HG03095 (cell line): ENCODE measurements at regions not wholly inside any gene's neighbourhood (a gene's known extent, or its start where the extent isn't known, plus 50 kb on each side); places are given as distances from the start of the nearest gene placed in this dataset.

Experiments
- ATAC-seq: cut with Tn5 transposase; IDR thresholded peaks from one replicate; pipeline ENCODE4 v1.9.1; 2021; ENCODE audit warnings: moderate library complexity; ENCODE audit not compliant: unreplicated experiment

GRCh38 chr4:43776371-43776770, 672.2 kb downstream of the KCTD8 start:
- ATAC-seq: no peak

- no peak for ATAC-seq
Measured at GRCh38 chr4:43778187-43778915, 670.3 kb downstream of the KCTD8 start.

GRCh38 chr4:43781125-43781524, 667.5 kb downstream of the KCTD8 start:
- ATAC-seq: no peak

DNA sequence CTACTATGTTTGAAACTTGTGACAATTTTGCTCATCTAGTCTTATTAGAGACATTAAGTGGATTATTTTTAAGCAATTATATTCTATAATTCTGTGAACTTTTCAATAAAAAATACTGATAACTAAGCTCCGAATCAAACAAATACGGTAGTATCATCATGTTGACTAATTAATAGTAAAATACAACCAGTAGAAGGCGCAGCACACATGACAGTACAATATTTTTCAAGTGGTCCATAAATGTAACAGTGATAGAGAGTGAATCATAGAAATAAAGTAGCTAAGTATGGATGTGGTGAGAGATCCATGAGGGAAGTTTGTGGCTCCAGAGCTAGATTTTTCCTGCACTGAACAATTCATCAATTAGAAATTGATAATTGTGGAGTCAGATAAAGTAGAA, 666.2 kb downstream of the KCTD8 start:
- ATAC-seq: no peak

- no peak for ATAC-seq
Measured at GRCh38 chr4:43816116-43816515, 632.5 kb downstream of the KCTD8 start.

- no peak for ATAC-seq
Measured at GRCh38 chr4:43822621-43823020, 626.0 kb downstream of the KCTD8 start.

DNA sequence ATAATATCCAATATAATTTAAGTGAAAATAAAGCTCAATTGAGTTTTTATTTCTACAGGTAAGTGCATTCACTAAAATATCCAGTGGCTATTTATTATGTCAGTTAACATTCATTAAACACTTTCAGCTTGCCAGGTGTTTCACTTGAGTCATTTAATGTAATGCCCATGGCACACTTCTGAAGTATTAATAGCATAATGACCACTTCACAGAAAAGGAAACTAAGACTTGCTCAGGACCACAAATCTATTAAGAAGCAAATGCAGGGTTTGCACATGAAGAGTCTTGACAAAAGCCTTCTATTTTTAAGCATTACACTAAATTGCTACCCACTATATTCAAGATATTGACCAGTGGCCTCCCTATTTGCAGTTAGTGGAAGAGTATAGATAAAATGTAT, 612.7 kb downstream of the KCTD8 start:
- ATAC-seq: no peak

GRCh38 chr4:43837171-43837570, 611.4 kb downstream of the KCTD8 start:
- no peak for ATAC-seq

DNA sequence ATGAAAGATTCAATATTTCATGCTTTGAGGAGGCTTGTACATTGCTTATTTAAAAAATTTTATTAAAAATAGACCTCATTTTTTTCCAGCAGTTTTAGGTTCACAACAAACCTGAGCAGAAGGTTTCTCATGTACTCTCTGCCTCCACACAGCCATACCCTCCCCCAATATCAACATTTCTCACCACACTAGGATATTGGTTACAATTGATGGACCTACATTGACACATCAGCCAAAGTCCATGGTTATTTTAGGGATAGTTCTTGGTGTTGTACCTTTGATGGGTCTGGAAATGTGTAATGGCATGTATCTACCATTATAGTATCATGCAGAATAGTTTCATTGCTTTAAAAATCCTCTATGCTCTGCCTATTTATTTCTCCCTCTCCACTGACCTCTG, 611.0 kb downstream of the KCTD8 start:
- ATAC-seq: no peak

DNA sequence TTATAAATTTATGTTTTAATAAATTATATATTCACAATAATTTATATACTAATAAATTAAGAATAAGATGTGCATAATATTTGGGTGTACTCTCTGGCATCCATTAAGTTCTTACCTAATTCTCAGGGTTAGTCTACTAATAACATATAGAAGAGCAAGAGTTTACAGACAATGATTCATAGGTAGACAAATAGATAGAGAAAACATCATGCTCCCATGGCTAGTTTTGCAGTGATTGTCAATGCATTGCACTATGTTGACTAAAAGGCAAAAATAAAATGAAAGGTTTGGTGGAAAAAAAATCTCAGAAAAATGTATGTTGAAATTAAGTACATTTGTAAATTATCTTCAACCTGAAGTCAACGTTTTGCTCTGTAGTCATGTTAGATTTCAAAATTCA, 606.0 kb downstream of the KCTD8 start:
- ATAC-seq: no peak

DNA sequence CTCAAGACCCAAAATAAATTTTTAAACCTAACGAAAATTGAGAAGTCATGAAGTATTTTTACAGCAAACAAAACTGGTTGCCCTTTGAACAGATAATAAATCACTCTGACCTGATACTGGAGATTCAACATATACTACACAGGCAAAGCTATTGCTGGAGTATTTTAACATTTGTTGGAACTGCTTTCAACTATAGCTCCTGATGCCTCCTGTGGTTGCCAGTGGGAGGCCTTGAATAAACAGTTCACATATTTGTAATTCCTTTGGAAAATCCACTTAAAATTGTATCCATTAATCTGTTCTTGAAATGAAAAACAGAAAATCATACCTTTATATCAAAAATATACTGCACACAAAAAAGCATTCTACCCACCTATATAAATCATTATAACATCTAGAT, 605.1 kb downstream of the KCTD8 start:
- ATAC-seq: no peak

DNA sequence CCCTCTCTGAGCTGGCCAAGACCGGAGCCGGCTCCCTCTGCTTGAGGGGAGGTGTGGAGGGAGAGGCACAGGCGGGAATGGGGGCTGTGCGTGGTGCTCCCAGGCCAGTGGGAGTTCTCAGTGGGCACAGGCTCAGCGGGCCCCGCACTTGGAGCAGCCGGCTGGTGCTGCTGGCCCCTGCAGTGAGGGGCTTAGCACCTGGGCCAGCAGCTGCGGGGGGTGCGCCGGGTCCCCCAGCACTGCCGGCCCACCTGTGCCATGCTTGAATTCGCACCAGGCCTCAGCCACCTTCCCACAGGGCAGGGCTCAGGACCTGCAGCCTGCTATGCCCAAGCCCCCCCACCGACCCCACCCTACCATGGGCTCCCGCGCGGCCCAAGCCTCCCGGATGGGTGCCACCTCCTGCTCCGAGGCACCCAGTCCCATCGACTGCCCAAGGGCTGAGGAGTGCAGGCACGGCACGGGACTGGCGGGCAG, 602.5 kb downstream of the KCTD8 start:
- ATAC-seq: no peak

GRCh38 chr4:43853565-43854264, 594.9 kb downstream of the KCTD8 start:
- ATAC-seq: no peak

GRCh38 chr4:43855283-43855682, 593.3 kb downstream of the KCTD8 start:
- ATAC-seq: no peak

DNA sequence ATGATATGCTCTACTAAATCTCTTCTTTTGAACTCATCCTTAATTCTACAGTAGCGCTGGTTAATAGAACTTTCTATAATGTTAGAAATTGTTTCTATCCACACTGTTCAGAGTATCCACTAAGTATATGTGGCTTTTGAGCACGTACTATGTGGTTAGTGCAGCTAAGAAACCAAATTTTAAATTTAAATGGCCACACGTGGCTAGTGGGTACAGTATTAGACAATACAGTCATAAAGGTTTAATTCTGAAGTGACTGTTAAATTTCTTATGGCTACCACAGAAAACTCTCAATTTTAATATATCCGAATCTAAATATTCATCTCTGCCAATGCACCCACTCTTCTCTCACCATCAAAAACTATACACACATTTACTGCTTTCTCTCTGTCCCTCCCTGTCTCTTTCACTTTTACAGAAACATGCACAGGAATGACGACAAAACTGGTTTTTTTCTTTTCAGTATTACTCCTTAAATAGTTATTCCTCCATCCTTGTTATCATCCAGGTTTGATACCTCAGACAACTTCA, 583.9 kb downstream of the KCTD8 start:
- ATAC-seq: no peak

DNA sequence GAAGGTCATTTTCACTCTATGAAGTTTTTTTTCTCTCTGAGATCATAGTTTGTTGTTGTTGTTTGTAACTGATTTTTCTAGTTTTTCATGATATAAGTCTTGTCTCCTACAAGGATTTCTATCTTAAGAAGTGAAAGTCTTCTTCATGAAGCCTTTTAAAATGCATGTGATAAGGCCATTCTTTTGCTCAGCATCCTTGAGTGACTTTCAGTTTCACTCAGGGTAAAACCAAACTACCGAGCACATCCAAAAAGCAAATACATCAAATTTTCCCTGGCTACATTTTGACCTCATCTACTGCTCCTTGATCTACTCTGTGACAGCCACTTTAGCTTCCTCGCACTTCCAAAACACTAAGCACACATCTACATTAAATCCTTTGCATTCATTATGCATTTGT, 580.7 kb downstream of the KCTD8 start:
- no peak for ATAC-seq

DNA sequence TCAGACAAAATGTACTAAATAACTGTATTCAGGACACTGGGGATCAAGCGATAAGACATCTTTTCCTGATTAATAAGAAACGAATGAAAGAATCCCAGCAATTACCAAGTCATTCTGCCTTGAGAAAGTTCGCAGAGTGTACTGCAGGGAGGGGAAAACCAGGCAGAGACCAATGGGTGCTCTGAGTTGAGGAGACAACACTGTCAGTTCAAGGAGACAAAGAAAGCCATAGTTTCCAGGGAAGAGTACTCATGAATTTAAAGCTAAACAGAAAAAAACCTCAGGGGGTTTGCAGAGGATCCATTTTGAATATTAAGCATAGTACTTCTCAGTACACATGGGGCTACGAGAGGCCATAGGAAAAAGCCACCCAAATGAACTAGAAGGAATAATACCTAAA, 573.0 kb downstream of the KCTD8 start:
- no peak for ATAC-seq

- ATAC-seq: no peak
Measured at GRCh38 chr4:43882470-43882869, 566.1 kb downstream of the KCTD8 start.

DNA sequence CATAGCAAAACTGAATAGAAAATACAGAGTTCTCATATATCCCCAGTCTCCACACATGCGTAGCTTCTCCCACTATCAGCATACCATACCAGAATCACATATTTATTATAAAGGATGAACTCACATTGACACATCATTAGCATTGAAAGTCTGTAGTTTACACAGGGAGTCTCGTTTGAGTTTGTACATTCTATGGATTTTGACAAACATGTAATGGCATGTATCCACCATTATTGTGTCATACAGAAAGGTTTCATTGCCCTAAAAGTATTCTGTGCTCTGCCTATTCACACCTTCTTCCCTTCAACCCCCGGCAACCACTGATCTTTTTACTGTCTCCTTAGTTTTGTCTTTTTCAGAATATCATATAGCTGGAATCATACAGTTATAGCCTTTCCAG, 562.4 kb downstream of the KCTD8 start:
- no peak for ATAC-seq

GRCh38 chr4:43898836-43899235, 549.8 kb downstream of the KCTD8 start:
- ATAC-seq: no peak

- no peak for ATAC-seq
Measured at GRCh38 chr4:43903456-43903855, 545.2 kb downstream of the KCTD8 start.

GRCh38 chr4:43918377-43918776, 530.2 kb downstream of the KCTD8 start:
- ATAC-seq: no peak
